WTC11 (cell line): ENCODE measurements at regions not wholly inside any gene's neighbourhood (a gene's known extent, or its start where the extent isn't known, plus 50 kb on each side); places are given as distances from the start of the nearest gene placed in this dataset.
A peak's percentile ranks its signal among the peaks of the same experiment; 100 is the strongest.

Source experiments
- ATAC-seq: fragments of 200-7000 bp; cut with Tn5 transposase; 2 replicates; pipeline ENCODE4 v1.10.0; 2021; ENCODE audit warnings: mild to moderate bottlenecking, moderate library complexity
- CTCF ChIA-PET: fragments of 300-600 bp; sonication (Branson Sonifier 250); formaldehyde crosslinking; loops from one replicate; lab custom pipeline; 2021; ENCODE audit warnings: antibody characterized with exemption; lab: Charles Lee
- POLR2A ChIA-PET: fragments of 350-600 bp; sonication (Branson Sonifier 250); formaldehyde crosslinking; loops from one replicate; lab custom pipeline; 2021; ENCODE audit warnings: antibody characterized with exemption; lab: Charles Lee
- DNase-seq: peaks from one replicate; pipeline ENCODE4 v3.0.0; 2021; ENCODE audit warnings: low spot score
- H3K27ac Mint-ChIP-seq: 2 replicates; pipeline ENCODE4 v1.8.0; 2021; ENCODE audit warnings: mixed read lengths
- H3K27me3 Mint-ChIP-seq: 2 replicates; pipeline ENCODE4 v1.8.0; 2021; ENCODE audit warnings: low read depth, mild to moderate bottlenecking, moderate library complexity, mixed read lengths
- H3K36me3 Mint-ChIP-seq: 2 replicates; pipeline ENCODE4 v1.8.0; 2021; ENCODE audit warnings: mixed read lengths
- H3K4me1 Mint-ChIP-seq: 2 replicates; pipeline ENCODE4 v1.8.0; 2022; ENCODE audit warnings: mixed read lengths
- H3K4me3 Mint-ChIP-seq: 2 replicates; pipeline ENCODE4 v1.8.0; 2021; ENCODE audit warnings: mild to moderate bottlenecking, moderate library complexity, mixed read lengths
- H3K9me3 Mint-ChIP-seq: 2 replicates; pipeline ENCODE4 v1.8.0; 2021; ENCODE audit warnings: mixed read lengths
- AFF4 ChIP-seq: sonication (generic); formaldehyde crosslinking; IDR thresholded peaks from 2 replicates; pipeline ENCODE4 v1.8.1; 2023; ENCODE audit warnings: mild to moderate bottlenecking, missing genetic modification reagents, borderline replicate concordance
- ATF1 ChIP-seq: sonication (generic); formaldehyde crosslinking; IDR thresholded peaks from 2 replicates; pipeline ENCODE4 v1.8.1; 2023; ENCODE audit warnings: mild to moderate bottlenecking, moderate library complexity, missing genetic modification reagents
- CREB1 ChIP-seq: sonication (generic); formaldehyde crosslinking; IDR thresholded peaks from 2 replicates; pipeline ENCODE4 v1.8.0; 2023; ENCODE audit warnings: mild to moderate bottlenecking, missing genetic modification reagents
- CREM ChIP-seq: sonication (generic); formaldehyde crosslinking; IDR thresholded peaks from 2 replicates; pipeline ENCODE4 v1.8.1; 2022; ENCODE audit warnings: mild to moderate bottlenecking, missing genetic modification reagents, moderate library complexity
- ERG ChIP-seq: fragments of 250-450 bp; sonication (Bioruptor Pico); IDR thresholded peaks from 2 replicates; pipeline ENCODE4 v1.8.0; 2021; ENCODE audit warnings: mild to moderate bottlenecking
- ETV6 ChIP-seq: sonication (generic); formaldehyde crosslinking; IDR thresholded peaks from 2 replicates; pipeline ENCODE4 v1.8.1; 2022; ENCODE audit warnings: mild to moderate bottlenecking, missing genetic modification reagents
- NFATC4 ChIP-seq: fragments of 250-450 bp; sonication (Bioruptor Pico); IDR thresholded peaks from 2 replicates; pipeline ENCODE4 v1.9.0; 2021; ENCODE audit warnings: mild to moderate bottlenecking
- PREB ChIP-seq: sonication (generic); formaldehyde crosslinking; IDR thresholded peaks from 2 replicates; pipeline ENCODE4 v1.8.1; 2022; ENCODE audit warnings: mild to moderate bottlenecking, missing genetic modification reagents, moderate library complexity, borderline replicate concordance
- SOX15 ChIP-seq: fragments of 250-450 bp; sonication (Bioruptor Pico); IDR thresholded peaks from 2 replicates; pipeline ENCODE4 v1.9.0; 2021; ENCODE audit warnings: mild to moderate bottlenecking
- TEAD4 ChIP-seq: sonication (generic); formaldehyde crosslinking; IDR thresholded peaks from 2 replicates; pipeline ENCODE4 v1.8.0; 2022; ENCODE audit warnings: mild to moderate bottlenecking, missing genetic modification reagents
- ZNF317 ChIP-seq: sonication (generic); formaldehyde crosslinking; IDR thresholded peaks from 2 replicates; pipeline ENCODE4 v1.8.1; 2023; ENCODE audit warnings: low read depth, mild to moderate bottlenecking, moderate library complexity, missing genetic modification reagents, borderline replicate concordance
- ZNF396 ChIP-seq: fragments of 250-450 bp; sonication (Bioruptor Pico); IDR thresholded peaks from 2 replicates; pipeline ENCODE4 v1.8.0; 2021; ENCODE audit warnings: mild to moderate bottlenecking, moderate library complexity, borderline replicate concordance
- ZNF423 ChIP-seq: fragments of 250-450 bp; sonication (Bioruptor Pico); IDR thresholded peaks from 2 replicates; pipeline ENCODE4 v2.1.2; 2022; ENCODE audit warnings: mild to moderate bottlenecking, moderate library complexity
- TF ChIP-seq, protein P1 (sequence below): sonication (generic); formaldehyde crosslinking; IDR thresholded peaks from 2 replicates; pipeline ENCODE4 v1.8.1; 2023; ENCODE audit warnings: mild to moderate bottlenecking, missing genetic modification reagents, moderate library complexity
- TF ChIP-seq, protein P2 (sequence below): sonication (generic); formaldehyde crosslinking; IDR thresholded peaks from 2 replicates; pipeline ENCODE4 v1.8.1; 2023; ENCODE audit warnings: mild to moderate bottlenecking, moderate library complexity, missing genetic modification reagents
- TF ChIP-seq, protein P3 (sequence below): sonication (generic); formaldehyde crosslinking; IDR thresholded peaks from 2 replicates; pipeline ENCODE4 v1.8.1; 2023; ENCODE audit warnings: mild to moderate bottlenecking, missing genetic modification reagents
- TF ChIP-seq, protein P4 (sequence below): sonication (generic); formaldehyde crosslinking; IDR thresholded peaks from 2 replicates; pipeline ENCODE4 v1.8.0; 2022; ENCODE audit warnings: mild to moderate bottlenecking, missing genetic modification reagents
- TF ChIP-seq, protein P5 (sequence below): sonication (generic); formaldehyde crosslinking; IDR thresholded peaks from 2 replicates; pipeline ENCODE4 v1.8.0; 2023; ENCODE audit warnings: missing genetic modification reagents, mild to moderate bottlenecking, borderline replicate concordance

- TF ChIP-seq ERG (no peak), ATF1 (no peak), CREM (no peak)
- TF ChIP-seq, protein P1, sequence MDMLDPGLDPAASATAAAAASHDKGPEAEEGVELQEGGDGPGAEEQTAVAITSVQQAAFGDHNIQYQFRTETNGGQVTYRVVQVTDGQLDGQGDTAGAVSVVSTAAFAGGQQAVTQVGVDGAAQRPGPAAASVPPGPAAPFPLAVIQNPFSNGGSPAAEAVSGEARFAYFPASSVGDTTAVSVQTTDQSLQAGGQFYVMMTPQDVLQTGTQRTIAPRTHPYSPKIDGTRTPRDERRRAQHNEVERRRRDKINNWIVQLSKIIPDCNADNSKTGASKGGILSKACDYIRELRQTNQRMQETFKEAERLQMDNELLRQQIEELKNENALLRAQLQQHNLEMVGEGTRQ: no peak
- Mint-ChIP-seq H3K36me3 (no peaks in the 10 kb centered on the region), H3K27ac (no peak overlapping the region), H3K4me3 (no peak overlapping the region), H3K27me3 (no peaks in the 10 kb centered on the region), H3K4me1 (peaks cover 9% of the 10 kb centered on the region; the same call in 1 of the 2 replicates), H3K9me3 (no peaks in the 10 kb centered on the region)
- ATAC-seq (peak; percentile 79), DNase-seq (no peak)
- POLR2A ChIA-PET: no interaction called here
- CTCF ChIA-PET: no interaction called here
Observed at GRCh38 chr16:61182391-61182790, 853.8 kb downstream of the CDH8 start.

DNA sequence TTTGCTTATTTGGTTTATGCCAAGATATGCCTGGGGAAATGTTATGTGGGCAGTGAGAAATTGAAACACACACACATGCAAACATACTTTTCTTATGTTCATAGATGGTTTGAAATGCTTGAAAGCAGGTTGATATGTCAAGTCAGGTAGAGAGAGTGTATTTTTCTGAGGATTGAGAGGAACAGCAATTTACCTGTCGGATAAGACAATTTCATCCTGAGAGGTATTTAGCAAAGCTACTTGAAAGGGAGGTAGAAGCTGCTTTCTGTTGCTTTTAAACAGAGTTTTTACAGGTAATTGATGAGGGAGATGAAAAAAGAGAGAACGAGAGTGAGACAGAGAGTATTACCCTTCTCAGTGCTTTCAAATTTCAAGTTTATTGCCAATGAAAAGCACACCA lies 854.3 kb downstream of the CDH8 start:
- TF ChIP-seq ZNF423 (no peak), SOX15 (CRISPR knock-in tag) (no peak), NFATC4 (no peak), AFF4 (CRISPR knock-in tag) (no peak)
- TF ChIP-seq, protein P2, sequence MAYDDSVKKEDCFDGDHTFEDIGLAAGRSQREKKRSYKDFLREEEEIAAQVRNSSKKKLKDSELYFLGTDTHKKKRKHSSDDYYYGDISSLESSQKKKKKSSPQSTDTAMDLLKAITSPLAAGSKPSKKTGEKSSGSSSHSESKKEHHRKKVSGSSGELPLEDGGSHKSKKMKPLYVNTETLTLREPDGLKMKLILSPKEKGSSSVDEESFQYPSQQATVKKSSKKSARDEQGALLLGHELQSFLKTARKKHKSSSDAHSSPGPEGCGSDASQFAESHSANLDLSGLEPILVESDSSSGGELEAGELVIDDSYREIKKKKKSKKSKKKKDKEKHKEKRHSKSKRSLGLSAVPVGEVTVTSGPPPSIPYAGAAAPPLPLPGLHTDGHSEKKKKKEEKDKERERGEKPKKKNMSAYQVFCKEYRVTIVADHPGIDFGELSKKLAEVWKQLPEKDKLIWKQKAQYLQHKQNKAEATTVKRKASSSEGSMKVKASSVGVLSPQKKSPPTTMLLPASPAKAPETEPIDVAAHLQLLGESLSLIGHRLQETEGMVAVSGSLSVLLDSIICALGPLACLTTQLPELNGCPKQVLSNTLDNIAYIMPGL (CRISPR knock-in tag): no peak
- no peak overlapping the region for H3K4me3 Mint-ChIP-seq
- ChIA-PET POLR2A (no interaction called here), CTCF (no interaction called here)
- H3K9me3 Mint-ChIP-seq: no peaks in the 10 kb centered on the region
- ATAC-seq (no peak), DNase-seq (no peak)
- peaks cover 9% of the 10 kb centered on the region; the same call in 1 of the 2 replicates for H3K4me1 Mint-ChIP-seq
- H3K36me3 Mint-ChIP-seq: no peaks in the 10 kb centered on the region
- H3K27ac Mint-ChIP-seq: no peak overlapping the region
- no peaks in the 10 kb centered on the region for H3K27me3 Mint-ChIP-seq

- POLR2A ChIA-PET: no interaction called here
- ATAC-seq (no peak), DNase-seq (no peak)
- Mint-ChIP-seq H3K4me3 (no peak overlapping the region), H3K27ac (no peak overlapping the region), H3K9me3 (no peaks in the 10 kb centered on the region), H3K4me1 (peaks cover 9% of the 10 kb centered on the region; the same call in 1 of the 2 replicates), H3K27me3 (no peaks in the 10 kb centered on the region), H3K36me3 (no peaks in the 10 kb centered on the region)
- CTCF ChIA-PET: no interaction called here
- TF ChIP-seq CREB1 (CRISPR knock-in tag) (no peak), PREB (CRISPR knock-in tag) (no peak), TEAD4 (no peak), ZNF317 (CRISPR knock-in tag) (no peak), ATF1 (no peak), ZNF396 (no peak), ETV6 (no peak)
- TF ChIP-seq, protein P3, sequence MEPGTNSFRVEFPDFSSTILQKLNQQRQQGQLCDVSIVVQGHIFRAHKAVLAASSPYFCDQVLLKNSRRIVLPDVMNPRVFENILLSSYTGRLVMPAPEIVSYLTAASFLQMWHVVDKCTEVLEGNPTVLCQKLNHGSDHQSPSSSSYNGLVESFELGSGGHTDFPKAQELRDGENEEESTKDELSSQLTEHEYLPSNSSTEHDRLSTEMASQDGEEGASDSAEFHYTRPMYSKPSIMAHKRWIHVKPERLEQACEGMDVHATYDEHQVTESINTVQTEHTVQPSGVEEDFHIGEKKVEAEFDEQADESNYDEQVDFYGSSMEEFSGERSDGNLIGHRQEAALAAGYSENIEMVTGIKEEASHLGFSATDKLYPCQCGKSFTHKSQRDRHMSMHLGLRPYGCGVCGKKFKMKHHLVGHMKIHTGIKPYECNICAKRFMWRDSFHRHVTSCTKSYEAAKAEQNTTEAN: no peak
- TF ChIP-seq, protein P4, sequence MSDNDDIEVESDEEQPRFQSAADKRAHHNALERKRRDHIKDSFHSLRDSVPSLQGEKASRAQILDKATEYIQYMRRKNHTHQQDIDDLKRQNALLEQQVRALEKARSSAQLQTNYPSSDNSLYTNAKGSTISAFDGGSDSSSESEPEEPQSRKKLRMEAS (CRISPR knock-in tag): no peak
- TF ChIP-seq, protein P5, sequence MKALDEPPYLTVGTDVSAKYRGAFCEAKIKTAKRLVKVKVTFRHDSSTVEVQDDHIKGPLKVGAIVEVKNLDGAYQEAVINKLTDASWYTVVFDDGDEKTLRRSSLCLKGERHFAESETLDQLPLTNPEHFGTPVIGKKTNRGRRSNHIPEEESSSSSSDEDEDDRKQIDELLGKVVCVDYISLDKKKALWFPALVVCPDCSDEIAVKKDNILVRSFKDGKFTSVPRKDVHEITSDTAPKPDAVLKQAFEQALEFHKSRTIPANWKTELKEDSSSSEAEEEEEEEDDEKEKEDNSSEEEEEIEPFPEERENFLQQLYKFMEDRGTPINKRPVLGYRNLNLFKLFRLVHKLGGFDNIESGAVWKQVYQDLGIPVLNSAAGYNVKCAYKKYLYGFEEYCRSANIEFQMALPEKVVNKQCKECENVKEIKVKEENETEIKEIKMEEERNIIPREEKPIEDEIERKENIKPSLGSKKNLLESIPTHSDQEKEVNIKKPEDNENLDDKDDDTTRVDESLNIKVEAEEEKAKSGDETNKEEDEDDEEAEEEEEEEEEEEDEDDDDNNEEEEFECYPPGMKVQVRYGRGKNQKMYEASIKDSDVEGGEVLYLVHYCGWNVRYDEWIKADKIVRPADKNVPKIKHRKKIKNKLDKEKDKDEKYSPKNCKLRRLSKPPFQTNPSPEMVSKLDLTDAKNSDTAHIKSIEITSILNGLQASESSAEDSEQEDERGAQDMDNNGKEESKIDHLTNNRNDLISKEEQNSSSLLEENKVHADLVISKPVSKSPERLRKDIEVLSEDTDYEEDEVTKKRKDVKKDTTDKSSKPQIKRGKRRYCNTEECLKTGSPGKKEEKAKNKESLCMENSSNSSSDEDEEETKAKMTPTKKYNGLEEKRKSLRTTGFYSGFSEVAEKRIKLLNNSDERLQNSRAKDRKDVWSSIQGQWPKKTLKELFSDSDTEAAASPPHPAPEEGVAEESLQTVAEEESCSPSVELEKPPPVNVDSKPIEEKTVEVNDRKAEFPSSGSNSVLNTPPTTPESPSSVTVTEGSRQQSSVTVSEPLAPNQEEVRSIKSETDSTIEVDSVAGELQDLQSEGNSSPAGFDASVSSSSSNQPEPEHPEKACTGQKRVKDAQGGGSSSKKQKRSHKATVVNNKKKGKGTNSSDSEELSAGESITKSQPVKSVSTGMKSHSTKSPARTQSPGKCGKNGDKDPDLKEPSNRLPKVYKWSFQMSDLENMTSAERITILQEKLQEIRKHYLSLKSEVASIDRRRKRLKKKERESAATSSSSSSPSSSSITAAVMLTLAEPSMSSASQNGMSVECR: no peak
Observed at GRCh38 chr16:61179561-61179960, 856.7 kb downstream of the CDH8 start.
